HEK293 (cell line): ENCODE measurements at regions not wholly inside any gene's neighbourhood (a gene's known extent, or its start where the extent isn't known, plus 50 kb on each side); places are given as distances from the start of the nearest gene placed in this dataset.

ENCODE experiments used
- CTCF ChIA-PET: fragments of 350-600 bp; formaldehyde crosslinking; extraction: SDS; loops from one replicate; lab custom pipeline; 2021; ENCODE audit warnings: antibody characterized with exemption; lab: Yijun Ruan, JAX
- POLR2A ChIA-PET: fragments of 300-600 bp; formaldehyde crosslinking; extraction: SDS; loops from one replicate; lab custom pipeline; 2020; ENCODE audit warnings: antibody characterized with exemption, inconsistent platforms; lab: Yijun Ruan, JAX
- H3K27ac ChIP-seq: fragments of 200-500 bp; sonication (Bioruptor generic); 2 replicates; pipeline ENCODE4 v1.5.1; 2014; ENCODE audit warnings: low read depth, low read length, control low read depth, inconsistent platforms; ENCODE audit errors: extremely low read depth
- H3K36me3 ChIP-seq, 2 experiments: fragments of 200-500 bp in 1 of 2; sonication (Bioruptor generic) in 1 of 2; 1 replicate in 1 of 2; 2 replicates in 1 of 2; pipeline ENCODE4 v1.5.1; 2014 to 2017; ENCODE audit warnings: inconsistent platforms in 2 of 2, low read length in 2 of 2; ENCODE audit not compliant: control insufficient read depth in 2 of 2, insufficient read depth in 1 of 2
- H3K4me1 ChIP-seq: fragments of 200-500 bp; sonication (Bioruptor generic); 2 replicates; pipeline ENCODE4 v1.5.1; 2014; ENCODE audit warnings: mild to moderate bottlenecking, low read length, inconsistent platforms; ENCODE audit not compliant: control insufficient read depth, insufficient read depth
- H3K4me3 ChIP-seq: 2 replicates; pipeline ENCODE4 v1.5.1; 2011; ENCODE audit warnings: low read depth, mild to moderate bottlenecking, control low read depth, low read length, moderate library complexity
- H3K9me3 ChIP-seq: fragments of 200-500 bp; sonication (Bioruptor generic); 2 replicates; pipeline ENCODE4 v1.5.1; 2014; ENCODE audit warnings: low read depth, low read length, inconsistent platforms; ENCODE audit not compliant: control insufficient read depth, insufficient read depth
- AEBP2 ChIP-seq: fragments of 450-650 bp; formaldehyde crosslinking; IDR thresholded peaks from 2 replicates; pipeline ENCODE4 v1.5.1; 2016; ENCODE audit warnings: missing biosample characterization, missing genetic modification characterization, borderline replicate concordance
- ELK4 ChIP-seq: IDR thresholded peaks from 2 replicates; pipeline ENCODE4 v1.6.1; 2011; ENCODE audit warnings: mild to moderate bottlenecking, low read depth, low read length, borderline replicate concordance
- GLIS1 ChIP-seq: fragments of 450-650 bp; formaldehyde crosslinking; IDR thresholded peaks from 2 replicates; pipeline ENCODE4 v1.5.1; 2016; ENCODE audit warnings: missing biosample characterization, missing genetic modification characterization
- GLIS2 ChIP-seq: fragments of 450-650 bp; formaldehyde crosslinking; IDR thresholded peaks from 2 replicates; pipeline ENCODE4 v1.5.1; 2016; ENCODE audit warnings: missing biosample characterization, missing genetic modification characterization
- KLF9 ChIP-seq: fragments of 450-650 bp; formaldehyde crosslinking; IDR thresholded peaks from 2 replicates; pipeline ENCODE4 v1.5.1; 2016; ENCODE audit warnings: missing biosample characterization, missing genetic modification characterization, low read depth
- MZF1 ChIP-seq: fragments of 450-650 bp; formaldehyde crosslinking; IDR thresholded peaks from 2 replicates; pipeline ENCODE4 v1.5.1; 2017; ENCODE audit warnings: missing biosample characterization, missing genetic modification characterization, borderline replicate concordance
- PRDM1 ChIP-seq: fragments of 450-650 bp; formaldehyde crosslinking; IDR thresholded peaks from 2 replicates; pipeline ENCODE4; 2016; ENCODE audit warnings: missing biosample characterization, missing genetic modification characterization
- PRDM6 ChIP-seq: fragments of 450-650 bp; formaldehyde crosslinking; IDR thresholded peaks from 2 replicates; pipeline ENCODE4 v1.5.1; 2017; ENCODE audit warnings: missing biosample characterization, missing genetic modification characterization
- SP3 ChIP-seq: fragments of 450-650 bp; formaldehyde crosslinking; IDR thresholded peaks from 2 replicates; pipeline ENCODE4 v1.5.1; 2016; ENCODE audit warnings: missing biosample characterization, missing genetic modification characterization
- TCF7L2 ChIP-seq: IDR thresholded peaks from 2 replicates; pipeline ENCODE4 v1.6.1; 2011; ENCODE audit warnings: low read depth, mild to moderate bottlenecking, inconsistent platforms, low read length, moderate library complexity, borderline replicate concordance
- ZBTB17 ChIP-seq: fragments of 450-650 bp; formaldehyde crosslinking; IDR thresholded peaks from 2 replicates; pipeline ENCODE4 v1.5.1; 2016; ENCODE audit warnings: missing biosample characterization, missing genetic modification characterization
- ZBTB21 ChIP-seq: fragments of 450-650 bp; formaldehyde crosslinking; IDR thresholded peaks from 2 replicates; pipeline ENCODE4 v1.5.1; 2017; ENCODE audit warnings: missing biosample characterization, missing genetic modification characterization
- ZBTB7A ChIP-seq: fragments of 450-650 bp; formaldehyde crosslinking; IDR thresholded peaks from 2 replicates; pipeline ENCODE4 v1.5.1; 2016; ENCODE audit warnings: low read depth, missing biosample characterization, missing genetic modification characterization
- ZFP37 ChIP-seq: fragments of 450-650 bp; formaldehyde crosslinking; IDR thresholded peaks from 2 replicates; pipeline ENCODE4 v1.5.1; 2016; ENCODE audit warnings: missing biosample characterization, missing genetic modification characterization
- ZNF138 ChIP-seq: fragments of 450-650 bp; formaldehyde crosslinking; IDR thresholded peaks from 2 replicates; pipeline ENCODE4 v1.5.1; 2016; ENCODE audit warnings: missing biosample characterization, missing genetic modification characterization, borderline replicate concordance
- ZNF155 ChIP-seq: fragments of 450-650 bp; formaldehyde crosslinking; IDR thresholded peaks from 2 replicates; pipeline ENCODE4 v1.5.1; 2016; ENCODE audit warnings: missing biosample characterization, missing genetic modification characterization
- ZNF175 ChIP-seq: fragments of 450-650 bp; formaldehyde crosslinking; IDR thresholded peaks from 2 replicates; pipeline ENCODE4 v1.5.1; 2016; ENCODE audit warnings: missing biosample characterization, missing genetic modification characterization
- ZNF248 ChIP-seq: fragments of 450-650 bp; formaldehyde crosslinking; IDR thresholded peaks from 2 replicates; pipeline ENCODE4 v1.5.1; 2017; ENCODE audit warnings: missing biosample characterization, missing genetic modification characterization
- ZNF302 ChIP-seq: fragments of 450-650 bp; formaldehyde crosslinking; IDR thresholded peaks from 2 replicates; pipeline ENCODE4 v1.5.1; 2016; ENCODE audit warnings: missing biosample characterization, missing genetic modification characterization, low read depth
- ZNF391 ChIP-seq: fragments of 450-650 bp; formaldehyde crosslinking; IDR thresholded peaks from 2 replicates; pipeline ENCODE4 v1.5.1; 2016; ENCODE audit warnings: low read depth, missing biosample characterization, missing genetic modification characterization, borderline replicate concordance
- ZNF433 ChIP-seq: fragments of 450-650 bp; formaldehyde crosslinking; IDR thresholded peaks from 2 replicates; pipeline ENCODE4 v1.5.1; 2016; ENCODE audit warnings: missing biosample characterization, missing genetic modification characterization, low read depth
- ZNF48 ChIP-seq: fragments of 450-650 bp; formaldehyde crosslinking; IDR thresholded peaks from 2 replicates; pipeline ENCODE4 v1.5.1; 2016; ENCODE audit warnings: missing biosample characterization, missing genetic modification characterization
- ZNF548 ChIP-seq: fragments of 450-650 bp; formaldehyde crosslinking; IDR thresholded peaks from 2 replicates; pipeline ENCODE4 v1.5.1; 2016; ENCODE audit warnings: missing biosample characterization, missing genetic modification characterization
- ZSCAN16 ChIP-seq: fragments of 450-650 bp; formaldehyde crosslinking; IDR thresholded peaks from 2 replicates; pipeline ENCODE4 v1.5.1; 2016; ENCODE audit warnings: missing biosample characterization, missing genetic modification characterization
- ZSCAN23 ChIP-seq: fragments of 450-650 bp; formaldehyde crosslinking; IDR thresholded peaks from 2 replicates; pipeline ENCODE4 v1.5.1; 2016; ENCODE audit warnings: missing biosample characterization, missing genetic modification characterization
- ZSCAN4 ChIP-seq: fragments of 450-650 bp; formaldehyde crosslinking; IDR thresholded peaks from 2 replicates; pipeline ENCODE4 v1.5.1; 2017; ENCODE audit warnings: missing biosample characterization, missing genetic modification characterization

DNA sequence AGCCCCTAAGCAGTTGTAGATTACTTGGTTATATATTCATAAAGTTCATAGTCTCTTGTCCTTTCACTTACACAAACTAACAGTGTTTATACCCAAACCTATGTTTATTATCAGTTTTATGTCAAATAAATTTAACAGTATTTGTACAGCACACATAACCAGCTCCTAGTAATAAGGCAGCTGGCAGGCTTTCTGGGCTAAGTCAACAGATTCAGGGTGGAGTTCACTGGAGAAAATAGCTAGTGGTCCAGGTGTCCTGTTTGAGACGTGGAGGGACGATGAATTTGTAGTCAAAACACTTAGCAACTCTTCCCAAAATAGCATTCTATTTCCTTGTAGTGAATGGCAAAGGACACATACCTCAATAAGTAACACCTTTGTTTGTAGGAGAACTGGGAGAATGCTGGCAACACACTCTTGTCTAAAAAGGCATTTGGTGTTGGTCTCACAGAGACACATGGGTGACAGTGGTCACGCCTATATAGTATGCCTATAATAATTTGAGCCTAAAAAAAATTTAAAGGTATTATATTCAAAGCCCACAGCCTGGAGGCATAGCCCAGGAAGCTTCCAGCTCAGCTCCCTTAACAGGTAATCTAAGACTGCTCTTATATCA lies 156.4 kb upstream of the CARMIL1 start:
- POLR2A ChIA-PET: no interaction called here
- CTCF ChIA-PET: no interaction called here
- no peak overlapping the region for H3K27ac ChIP-seq

DNA sequence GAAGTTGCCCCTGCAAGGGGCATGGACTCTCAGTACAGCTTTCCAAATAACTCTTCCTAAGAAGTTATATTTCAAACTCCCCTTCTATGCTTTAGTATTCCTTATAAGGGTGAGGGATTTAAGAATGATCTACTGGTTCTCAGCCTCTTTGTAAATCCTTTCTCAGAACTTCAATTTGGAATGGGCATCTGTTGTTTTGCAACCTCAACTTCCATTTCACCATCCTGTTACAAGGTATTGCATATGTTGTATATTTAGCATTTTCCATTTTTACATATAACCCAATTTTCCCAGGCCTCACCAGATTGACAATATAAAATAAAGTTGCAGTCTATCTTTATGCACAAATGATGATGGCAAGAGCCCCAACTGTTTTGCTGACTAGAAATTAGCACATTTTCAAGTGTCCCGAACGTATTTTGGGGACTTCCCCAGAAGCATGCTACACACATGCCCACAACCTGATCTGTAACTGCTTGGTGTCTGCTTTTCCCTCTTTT lies 154.9 kb upstream of the CARMIL1 start:
- ChIA-PET POLR2A (no interaction called here), CTCF (no interaction called here)
- Histone ChIP-seq H3K4me3 (no peak overlapping the region), H3K27ac (no peak overlapping the region), H3K9me3 (no peaks in the 10 kb centered on the region), H3K36me3 (no peaks in the 10 kb centered on the region), H3K4me1 (no peaks in the 10 kb centered on the region)
- TF ChIP-seq GLIS1 (tag by site-specific recombination) (no peak), AEBP2 (no peak), KLF9 (tag by site-specific recombination) (no peak), TCF7L2 (no peak), ZSCAN4 (tag by site-specific recombination) (no peak), PRDM1 (tag by site-specific recombination) (no peak), ZNF391 (tag by site-specific recombination) (no peak), SP3 (tag by site-specific recombination) (no peak), ZNF302 (tag by site-specific recombination) (no peak), ZNF48 (no peak), ZSCAN16 (no peak), ZBTB21 (tag by site-specific recombination) (no peak), ZNF175 (tag by site-specific recombination) (no peak), ZSCAN23 (no peak)

More for the DNA sequence above, 156.4 kb upstream of the CARMIL1 start:
- H3K4me1 ChIP-seq: no peaks in the 10 kb centered on the region
- no peaks in the 10 kb centered on the region for H3K9me3 ChIP-seq
- H3K36me3 ChIP-seq: no peaks in the 10 kb centered on the region
- H3K4me3 ChIP-seq: no peak overlapping the region
- TF ChIP-seq ZFP37 (tag by site-specific recombination) (no peak), PRDM6 (tag by site-specific recombination) (no peak), ZNF248 (tag by site-specific recombination) (no peak), ZSCAN23 (no peak), ZNF433 (tag by site-specific recombination) (no peak), GLIS2 (tag by site-specific recombination) (no peak), ZNF138 (tag by site-specific recombination) (no peak), SP3 (tag by site-specific recombination) (no peak), ZNF155 (tag by site-specific recombination) (no peak), MZF1 (tag by site-specific recombination) (no peak), ZBTB21 (tag by site-specific recombination) (no peak), ZBTB7A (no peak), ZBTB17 (no peak), ZNF548 (tag by site-specific recombination) (no peak), ELK4 (no peak)
- TF ChIP-seq, all 188 proteins: peak for 0
